Gastroesophageal sphincter (tissue), 3 donors: ENCODE measurements at regions not wholly inside any gene's neighbourhood (a gene's known extent, or its start where the extent isn't known, plus 50 kb on each side); places are given as distances from the start of the nearest gene placed in this dataset.
"Not testable (repeated sequence)": the region's sequence is repeated elsewhere in the genome, so short reads cannot be mapped to it uniquely, and the experiment has no call there.

ENCODE experiments used
- CTCF ChIP-seq, 4 experiments: fragments of 200-600 bp in 2 of 4; fragments of 450-650 bp in 2 of 4; sonication (generic) in 1 of 4; IDR thresholded peaks; one replicate each; pipeline ENCODE4 v1.5.1; 2017 to 2019; ENCODE audit warnings: antibody characterized with exemption in 4 of 4, mild to moderate bottlenecking in 2 of 4, moderate library complexity in 2 of 4
- EP300 ChIP-seq: sonication (generic); formaldehyde crosslinking; IDR thresholded peaks from one replicate; pipeline ENCODE4 v1.6.1; 2017; ENCODE audit warnings: antibody characterized with exemption, mild to moderate bottlenecking
- POLR2AphosphoS5 ChIP-seq: sonication (generic); formaldehyde crosslinking; IDR thresholded peaks from one replicate; pipeline ENCODE4 v1.6.1; 2017; ENCODE audit warnings: antibody characterized with exemption

GRCh38 chr3:29031175-29031574 is 249.7 kb upstream of the RBMS3 start:
- not testable (repeated sequence) for TF ChIP-seq POLR2AphosphoS5; EP300; CTCF (IDR thresholded peaks at IDR 0.05)
